BE2C (cell line): ENCODE measurements at regions not wholly inside any gene's neighbourhood (a gene's known extent, or its start where the extent isn't known, plus 50 kb on each side); places are given as distances from the start of the nearest gene placed in this dataset.

Source experiments
- DNase-seq: peaks from one replicate; pipeline ENCODE4 v3.0.0-alpha.2; 2020
- H3K27me3 ChIP-seq: fragments of 250-450 bp; sonication (Bioruptor Pico); 2 replicates; pipeline ENCODE4 v1.5.1; 2020; ENCODE audit warnings: mild to moderate bottlenecking
- H3K36me3 ChIP-seq: fragments of 250-450 bp; sonication (Bioruptor Pico); 2 replicates; pipeline ENCODE4 v1.5.1; 2020; ENCODE audit warnings: mild to moderate bottlenecking
- H3K4me1 ChIP-seq: fragments of 250-450 bp; sonication (Bioruptor Pico); 2 replicates; pipeline ENCODE4 v1.5.1; 2020
- H3K4me3 ChIP-seq: 2 replicates; pipeline ENCODE4 v1.5.1; 2011; ENCODE audit warnings: low read depth, low read length
- H3K9me3 ChIP-seq: fragments of 250-450 bp; sonication (Bioruptor Pico); 2 replicates; pipeline ENCODE4 v1.5.1; 2020
- CTCF ChIP-seq: IDR thresholded peaks from 2 replicates; pipeline ENCODE4 v1.5.1; 2012; ENCODE audit warnings: mild to moderate bottlenecking, low read depth, low read length

- H3K9me3 ChIP-seq: no peaks in the 10 kb centered on the region
- H3K4me3 ChIP-seq: no peak overlapping the region
- DNase-seq: no peak
- no peak for TF ChIP-seq CTCF
- H3K4me1 ChIP-seq: peaks cover 9% of the 10 kb centered on the region
- H3K27me3 ChIP-seq: no peaks in the 10 kb centered on the region
- no peaks in the 10 kb centered on the region for H3K36me3 ChIP-seq
Observed at GRCh38 chr5:107274571-107274970, 396.2 kb downstream of the EFNA5 start.

GRCh38 chr5:107272954-107273353 lies 397.8 kb downstream of the EFNA5 start:
- no peak overlapping the region for H3K4me3 ChIP-seq
- H3K9me3 ChIP-seq: no peaks in the 10 kb centered on the region
- no peak for DNase-seq
- no peaks in the 10 kb centered on the region for H3K36me3 ChIP-seq
- TF ChIP-seq CTCF: no peak
- no peaks in the 10 kb centered on the region for H3K27me3 ChIP-seq
- peaks cover 9% of the 10 kb centered on the region for H3K4me1 ChIP-seq

GRCh38 chr5:107272509-107272908 lies 398.2 kb downstream of the EFNA5 start:
- no peaks in the 10 kb centered on the region for H3K36me3 ChIP-seq
- no peak overlapping the region for H3K4me3 ChIP-seq
- H3K4me1 ChIP-seq: peaks cover 9% of the 10 kb centered on the region
- no peaks in the 10 kb centered on the region for H3K9me3 ChIP-seq
- no peak for TF ChIP-seq CTCF
- H3K27me3 ChIP-seq: no peaks in the 10 kb centered on the region
- no peak for DNase-seq

- Histone ChIP-seq H3K9me3 (no peaks in the 10 kb centered on the region), H3K27me3 (no peaks in the 10 kb centered on the region), H3K4me3 (no peak overlapping the region), H3K4me1 (peaks cover 9% of the 10 kb centered on the region), H3K36me3 (no peaks in the 10 kb centered on the region)
- DNase-seq: no peak
- no peak for TF ChIP-seq CTCF
Observed at GRCh38 chr5:107271682-107272350, 398.9 kb downstream of the EFNA5 start.

GRCh38 chr5:107270561-107270960 lies 400.2 kb downstream of the EFNA5 start:
- DNase-seq: no peak
- Histone ChIP-seq H3K4me1 (peaks cover 10% of the 10 kb centered on the region), H3K36me3 (no peaks in the 10 kb centered on the region), H3K27me3 (no peaks in the 10 kb centered on the region), H3K9me3 (no peaks in the 10 kb centered on the region), H3K4me3 (no peak overlapping the region)
- TF ChIP-seq CTCF: no peak

- DNase-seq: no peak
- Histone ChIP-seq H3K27me3 (no peaks in the 10 kb centered on the region), H3K4me3 (no peak overlapping the region), H3K9me3 (no peaks in the 10 kb centered on the region), H3K36me3 (no peaks in the 10 kb centered on the region), H3K4me1 (peaks cover 17% of the 10 kb centered on the region)
- TF ChIP-seq CTCF: no peak
Observed at GRCh38 chr5:107269678-107270077, 401.1 kb downstream of the EFNA5 start.
